Right lung (tissue), 2 donors: ENCODE measurements at regions not wholly inside any gene's neighbourhood (a gene's known extent, or its start where the extent isn't known, plus 50 kb on each side); places are given as distances from the start of the nearest gene placed in this dataset.

Source experiments
- DNase-seq, 2 donors: peaks; one replicate each; pipeline ENCODE4 v3.0.0-alpha.2; 2013

DNA sequence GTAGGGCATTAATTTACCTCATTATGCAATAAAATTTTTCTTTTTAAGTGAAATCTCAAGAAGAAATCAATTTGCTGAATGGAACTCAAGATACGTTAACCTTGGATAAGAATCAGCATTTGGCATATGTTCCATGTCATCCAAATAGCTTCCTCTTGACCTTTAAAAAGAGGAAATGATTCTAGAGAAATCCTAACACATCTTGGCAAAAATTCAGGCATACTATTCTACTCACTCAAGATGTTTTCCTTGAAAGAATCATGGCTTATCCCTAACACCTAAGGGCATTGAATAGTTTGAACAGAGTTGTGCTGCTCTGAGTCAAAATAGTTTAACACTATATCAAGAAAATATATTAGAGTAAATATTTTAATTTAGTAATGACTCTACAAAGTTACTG, 678.0 kb downstream of the EPHA4 start:
- DNase-seq, result no peak

DNA sequence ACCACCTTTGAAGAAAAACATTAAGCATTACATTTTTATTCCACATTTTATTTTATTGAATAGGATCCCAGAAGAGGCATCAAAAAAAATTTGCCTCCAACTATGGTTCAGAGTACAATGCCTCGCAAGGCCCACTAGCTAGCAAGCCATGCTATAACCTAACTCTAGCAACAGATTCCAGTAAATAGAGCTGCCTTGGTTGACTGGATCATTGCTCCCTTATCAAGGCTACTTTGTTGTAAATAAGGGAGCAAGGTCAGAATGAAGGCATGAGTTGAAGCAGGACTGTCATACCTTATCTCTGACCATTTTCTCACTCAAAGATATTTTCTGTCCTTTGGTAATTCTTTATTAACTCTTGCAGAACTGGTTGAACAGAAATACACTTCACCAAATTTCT, 672.6 kb downstream of the EPHA4 start:
- no peak for DNase-seq

DNA sequence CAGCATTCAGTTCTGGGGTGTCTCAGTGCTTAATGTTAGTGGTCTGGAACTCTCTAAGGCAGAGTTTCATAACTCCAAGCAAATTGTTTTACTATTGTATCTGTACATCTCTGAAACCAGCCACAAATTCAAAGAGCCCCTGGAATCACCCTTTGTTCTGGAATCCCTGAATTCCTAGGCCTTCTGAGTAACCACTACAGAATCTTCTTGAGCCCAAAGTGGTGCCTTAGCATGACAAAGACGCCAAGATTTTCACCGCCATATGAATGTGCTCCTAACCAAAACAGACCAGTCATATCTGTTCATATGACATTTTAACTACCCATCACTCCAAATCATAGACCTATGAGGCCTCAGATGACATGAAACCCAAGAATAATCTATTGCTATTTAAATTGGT, 668.1 kb downstream of the EPHA4 start:
- DNase-seq, result no peak

DNA sequence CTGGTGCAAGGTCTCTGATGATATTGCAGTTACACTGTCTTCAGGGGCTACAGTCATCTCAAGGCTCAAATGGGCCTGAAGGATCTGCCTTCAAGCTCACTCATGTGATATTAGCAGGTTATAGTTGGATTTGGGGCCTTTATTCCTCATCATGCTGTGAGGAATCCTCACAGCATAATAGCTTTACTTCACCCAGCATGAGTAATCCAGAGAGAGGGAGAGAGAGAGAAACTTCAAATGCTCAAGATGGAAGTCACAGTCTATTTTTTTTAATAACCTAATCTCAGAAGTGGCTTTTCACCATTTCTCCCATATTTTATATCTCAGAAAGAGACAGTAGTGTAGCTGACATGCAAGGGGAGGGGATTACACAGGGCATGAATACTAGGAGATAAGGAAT, 658.7 kb downstream of the EPHA4 start:
- no peak for DNase-seq

DNA sequence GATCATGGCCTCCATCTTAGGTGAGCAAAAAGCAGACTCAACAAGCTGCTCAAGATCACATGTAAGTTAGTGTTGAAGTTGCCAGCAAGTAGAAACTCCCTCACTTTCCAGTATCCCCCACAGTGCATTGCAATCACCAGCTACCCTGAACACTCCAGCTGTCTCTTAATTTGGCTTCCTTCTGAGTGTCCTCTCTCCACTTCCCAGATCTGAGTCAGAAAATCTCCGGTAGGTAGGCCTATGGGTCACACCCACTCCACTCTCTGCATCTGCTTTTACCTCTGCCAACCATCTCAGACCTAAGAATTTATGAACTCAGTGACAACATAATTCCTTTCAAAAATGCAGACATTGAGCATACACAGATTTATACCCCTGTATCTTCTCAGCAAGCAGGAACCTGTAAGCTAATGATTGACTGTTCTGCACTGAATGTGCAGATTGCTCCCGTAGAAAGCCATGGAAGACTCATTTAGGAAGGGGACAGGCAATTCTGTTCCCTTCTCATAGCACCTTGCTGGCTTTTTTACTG, 656.9 kb downstream of the EPHA4 start:
- DNase-seq, result no peak

DNA sequence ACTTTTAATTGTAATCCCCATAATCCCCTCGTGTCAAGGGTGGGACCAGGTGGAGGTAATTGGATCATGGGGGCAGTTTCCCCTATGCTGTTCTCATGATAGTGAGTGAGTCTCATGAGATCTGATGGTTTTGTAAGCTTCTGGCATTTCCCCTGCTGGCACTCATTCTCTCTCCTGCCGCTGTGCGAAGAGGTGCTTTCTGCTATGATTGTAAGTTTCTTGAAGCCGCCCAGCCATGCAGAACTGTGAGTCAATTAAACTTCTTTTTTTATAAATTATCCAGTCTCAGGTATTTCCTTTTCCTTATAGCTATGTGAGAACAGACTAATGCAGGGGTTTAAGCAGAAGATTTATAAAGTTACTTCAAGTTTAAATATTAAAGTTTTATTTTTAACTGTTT, 655.2 kb downstream of the EPHA4 start:
- DNase-seq, result no peak

DNA sequence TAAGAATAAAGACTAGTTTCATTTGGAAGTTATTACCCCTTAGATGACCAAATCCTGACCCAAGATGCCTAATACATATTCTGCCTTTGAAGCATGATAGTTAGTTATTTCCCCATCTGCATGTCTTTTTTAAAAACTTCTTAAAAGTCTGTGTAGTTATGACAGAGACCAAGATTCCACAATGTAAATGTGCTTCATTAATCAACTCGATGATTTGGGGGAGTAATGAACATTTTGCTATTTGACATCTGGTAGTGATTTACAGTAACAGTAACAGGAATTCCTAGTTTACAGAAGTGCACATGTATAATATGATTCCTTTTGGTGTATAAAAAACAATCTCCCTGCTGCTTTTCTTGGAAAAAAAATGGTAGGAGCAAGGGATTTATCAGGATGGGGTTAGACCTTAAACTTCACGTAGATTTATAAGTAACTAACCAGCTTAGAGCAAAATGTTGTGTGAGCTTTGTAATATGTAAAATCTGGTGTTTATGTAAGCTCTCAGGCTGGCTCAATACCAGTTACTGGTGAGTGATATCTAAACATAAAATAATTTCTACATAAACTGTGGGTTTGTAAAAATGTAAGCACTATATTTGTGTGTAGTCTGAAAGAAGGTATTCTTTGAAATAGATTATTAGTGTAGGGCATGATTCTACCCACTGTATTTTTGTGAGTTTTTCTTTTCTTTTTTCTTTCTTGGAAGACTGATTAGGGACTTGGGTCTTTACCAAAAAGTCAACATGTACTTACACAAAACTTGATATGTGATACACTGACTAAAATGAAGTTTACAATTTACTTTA, 641.6 kb downstream of the EPHA4 start:
- DNase-seq, result peak in 1 of 2 donors; percentile 8

DNA sequence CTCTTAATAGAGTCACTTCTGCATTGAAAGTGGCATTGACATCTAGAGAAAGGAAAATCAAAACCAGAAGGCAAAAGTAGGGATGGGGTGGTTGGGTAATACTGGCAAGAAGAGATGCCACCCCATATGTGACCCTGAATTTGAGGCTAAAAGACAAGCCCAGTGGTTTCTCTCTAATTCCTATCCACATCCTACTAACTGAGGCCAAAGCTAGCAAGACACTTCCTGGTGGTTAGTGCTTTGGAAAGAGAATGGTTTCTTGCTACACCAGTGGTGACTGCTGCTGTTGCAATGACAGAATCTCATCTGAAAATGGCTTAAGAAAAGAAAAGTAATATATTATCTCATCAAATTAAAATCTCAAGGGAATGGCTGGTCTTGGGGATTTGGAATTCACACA, 640.6 kb downstream of the EPHA4 start:
- no peak for DNase-seq

DNA sequence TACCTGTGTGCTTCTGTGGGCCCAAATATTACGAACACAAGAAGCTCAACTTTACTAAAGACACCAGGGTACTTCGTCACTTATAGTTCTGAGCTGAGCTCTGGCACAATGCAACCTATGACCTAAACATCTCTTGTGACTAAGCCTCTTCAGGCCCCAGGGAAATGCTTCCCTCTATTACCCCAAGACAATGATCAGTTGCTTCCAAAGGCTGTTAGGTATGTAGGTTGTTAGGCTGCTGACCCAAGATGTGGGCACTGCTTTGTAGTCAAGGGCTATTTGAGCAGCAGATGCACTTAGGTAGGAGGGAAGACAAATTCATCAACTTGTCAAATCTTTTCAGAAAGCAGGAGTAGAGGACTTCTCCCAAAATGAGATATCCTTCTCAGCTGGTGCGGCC, 640.1 kb downstream of the EPHA4 start:
- DNase-seq, result no peak

DNA sequence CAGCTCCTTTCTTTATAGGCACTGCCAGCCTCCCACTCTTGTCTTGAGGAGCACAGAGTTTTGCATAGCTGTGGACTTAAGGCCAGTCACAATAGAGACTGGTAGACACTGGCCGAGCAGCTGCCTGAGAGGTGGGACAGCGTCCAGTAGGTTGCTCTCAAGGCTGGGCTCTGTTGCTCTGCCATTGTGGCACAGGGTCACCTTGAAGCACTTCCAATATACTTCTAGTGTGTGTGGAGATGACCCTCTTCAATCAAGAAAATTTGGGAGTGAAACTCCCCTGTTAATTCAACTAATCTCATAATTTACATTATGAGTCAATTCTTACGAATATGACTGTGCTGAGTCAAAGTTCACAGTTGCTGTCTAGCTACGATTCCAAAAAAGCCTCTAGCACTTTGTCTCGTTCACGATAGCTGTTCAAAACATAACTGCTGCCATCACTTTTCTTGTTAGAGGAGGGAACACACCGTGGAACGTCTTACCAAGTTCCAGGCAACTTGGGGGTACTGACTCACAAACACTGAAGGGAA, 636.2 kb downstream of the EPHA4 start:
- DNase-seq, result no peak

DNA sequence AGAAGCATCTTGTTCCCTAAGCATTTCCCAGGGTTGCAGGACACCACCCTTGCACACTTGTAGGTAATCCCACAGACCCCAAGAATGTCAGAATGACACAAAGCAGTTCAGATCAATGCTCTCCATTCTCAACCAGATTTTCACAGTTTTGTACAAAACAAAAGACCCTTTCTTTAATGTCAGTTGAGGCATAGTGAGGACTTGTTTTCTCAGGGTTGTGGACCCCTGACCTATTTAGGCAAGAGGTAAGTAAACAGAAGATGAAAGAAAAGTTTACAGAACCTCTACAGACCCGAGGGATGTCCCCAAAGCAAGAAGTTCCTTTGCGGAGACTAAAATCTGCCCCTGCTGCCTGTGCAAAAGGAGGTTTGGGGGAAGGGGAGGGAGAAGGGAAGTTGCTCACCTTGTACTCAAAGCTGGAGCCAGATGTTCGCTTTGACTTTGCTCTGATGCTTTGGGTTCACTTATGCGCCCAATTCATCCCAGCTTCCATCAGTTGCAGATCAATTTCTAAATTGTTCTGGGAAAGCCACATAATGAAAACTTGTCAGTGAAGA, 635.4 kb downstream of the EPHA4 start:
- DNase-seq, result no peak

DNA sequence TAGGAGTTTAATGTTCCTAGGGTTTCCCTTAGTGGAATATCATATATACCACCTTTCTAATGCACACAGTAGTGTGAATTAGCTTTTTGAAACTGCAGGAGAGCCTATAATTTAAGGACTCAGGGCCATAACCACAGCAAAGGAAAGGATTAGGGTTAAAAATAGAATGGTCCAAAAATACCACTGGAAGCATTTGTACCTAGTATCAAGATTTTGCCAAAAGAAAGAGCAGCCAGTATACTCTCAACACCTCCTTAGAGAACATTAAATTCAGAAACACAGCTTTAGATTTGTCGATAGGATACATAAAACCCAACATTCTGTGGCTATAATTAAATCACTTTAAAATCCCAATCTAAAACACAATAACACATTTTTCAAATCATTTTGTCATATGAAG, 634.9 kb downstream of the EPHA4 start:
- DNase-seq, result no peak

DNA sequence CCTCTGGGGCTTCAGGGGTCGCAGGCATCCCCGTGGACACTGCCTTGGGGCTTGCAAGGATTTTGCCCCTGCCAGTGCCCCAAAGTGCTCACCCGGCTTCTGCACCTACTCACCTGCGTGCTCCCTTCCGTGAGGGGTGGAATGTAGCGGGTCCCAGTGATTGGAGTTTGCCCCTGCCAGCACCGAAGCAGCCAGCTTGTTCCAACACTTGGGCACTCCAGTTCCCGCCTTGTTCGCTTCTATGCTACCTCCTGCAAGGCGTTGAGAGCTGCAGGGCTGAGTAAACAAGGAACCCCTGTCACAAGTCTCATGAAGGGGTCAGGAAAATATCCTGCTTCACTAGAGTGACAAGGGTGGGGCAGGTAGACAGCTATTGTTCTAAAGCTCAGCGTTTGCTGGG, 631.5 kb downstream of the EPHA4 start:
- DNase-seq, result no peak

DNA sequence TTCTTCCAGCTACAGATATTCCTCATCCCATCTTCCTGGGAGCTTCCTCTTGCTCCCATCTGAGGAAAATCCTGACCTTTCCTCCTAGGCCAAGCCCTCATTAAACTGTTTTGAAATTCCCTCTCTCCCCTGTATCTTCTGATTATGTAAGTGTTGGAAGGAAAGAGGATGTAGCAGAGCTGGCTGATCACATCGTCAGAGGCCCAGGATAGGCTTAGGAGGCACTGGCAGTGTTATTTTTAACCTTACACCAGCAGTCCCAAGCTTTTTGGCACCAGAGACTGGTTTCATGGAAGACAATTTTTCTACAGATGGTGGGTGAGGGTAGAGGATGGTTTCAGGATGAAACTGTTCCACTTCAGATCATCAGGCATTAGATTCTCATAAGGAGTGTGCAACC, 630.4 kb downstream of the EPHA4 start:
- DNase-seq, result no peak

DNA sequence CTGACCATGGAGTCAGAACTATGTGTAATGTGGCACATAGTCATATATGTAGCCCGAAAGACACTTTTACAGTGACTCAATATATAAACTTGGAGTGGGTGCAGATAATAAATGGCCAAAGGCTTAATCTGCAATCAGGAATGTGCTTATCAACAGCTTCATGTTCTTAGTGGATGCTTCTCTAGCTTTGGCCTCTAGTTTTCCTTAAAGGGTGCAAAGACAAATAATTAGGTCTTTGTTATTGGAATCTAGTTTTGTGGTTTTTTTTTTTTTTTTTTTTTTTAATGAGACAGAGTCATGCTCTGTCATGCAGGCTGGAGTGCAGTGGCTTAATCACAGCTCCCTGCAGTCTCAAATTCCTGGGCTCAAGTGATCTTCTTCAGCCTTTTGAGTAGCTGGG, 625.6 kb downstream of the EPHA4 start:
- no peak for DNase-seq

DNA sequence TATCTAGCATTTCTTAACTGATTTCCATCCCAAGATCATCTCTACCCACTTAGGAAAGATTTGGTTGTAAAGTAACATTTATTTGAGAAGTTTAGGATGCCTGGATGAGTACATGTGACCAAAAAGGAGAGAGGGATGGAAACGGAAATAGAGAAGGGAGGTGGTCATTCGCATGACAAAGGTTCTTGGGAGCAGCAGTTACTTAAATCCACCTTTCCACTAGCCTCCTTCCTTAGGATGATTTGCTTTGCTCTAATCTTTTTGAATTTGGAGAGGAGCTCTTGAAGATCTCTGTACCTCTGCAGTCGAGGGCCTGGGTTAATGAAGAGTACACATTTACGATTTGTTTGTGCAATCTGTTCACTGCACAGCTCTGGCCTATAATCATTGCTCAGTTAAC, 623.5 kb downstream of the EPHA4 start:
- DNase-seq, result no peak

DNA sequence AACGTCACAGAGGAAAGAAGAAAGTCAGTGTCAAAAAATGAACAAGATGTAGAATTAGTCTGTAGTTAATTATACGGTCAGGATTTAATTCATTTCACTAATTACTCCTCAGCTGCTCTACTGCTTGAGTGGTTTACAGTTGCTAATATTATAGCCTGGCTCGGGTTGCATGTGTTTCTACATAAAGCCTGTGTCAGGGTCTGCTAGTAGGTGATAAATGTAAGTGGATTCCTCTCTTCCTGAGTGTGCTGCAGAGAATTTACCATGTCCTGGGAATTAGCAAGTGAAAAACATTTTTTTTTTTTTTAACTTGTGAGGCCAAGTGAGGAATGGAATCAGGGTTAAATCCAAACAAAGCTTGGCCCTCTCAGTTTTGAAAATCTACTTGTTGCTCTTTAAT, 622.6 kb downstream of the EPHA4 start:
- DNase-seq, result no peak

DNA sequence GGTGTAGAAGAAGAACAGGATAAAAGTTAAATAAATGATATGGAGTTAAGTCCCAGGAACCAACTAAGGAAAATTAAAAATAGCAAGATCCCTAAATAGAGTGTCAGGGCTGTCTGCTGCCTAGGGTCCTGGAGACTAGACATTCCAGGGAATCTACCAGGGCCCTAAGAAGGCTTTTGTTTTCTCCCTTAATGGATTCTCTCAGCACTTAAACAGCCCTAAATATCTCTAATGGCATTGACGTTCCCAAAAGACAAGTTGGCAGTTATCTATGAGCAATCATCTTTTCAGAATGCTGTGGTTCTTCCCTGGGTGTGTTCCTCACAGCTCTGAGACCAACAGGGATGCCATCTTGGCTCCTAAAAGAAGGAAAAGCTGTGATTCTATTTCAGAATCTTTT, 616.3 kb downstream of the EPHA4 start:
- no peak for DNase-seq

DNA sequence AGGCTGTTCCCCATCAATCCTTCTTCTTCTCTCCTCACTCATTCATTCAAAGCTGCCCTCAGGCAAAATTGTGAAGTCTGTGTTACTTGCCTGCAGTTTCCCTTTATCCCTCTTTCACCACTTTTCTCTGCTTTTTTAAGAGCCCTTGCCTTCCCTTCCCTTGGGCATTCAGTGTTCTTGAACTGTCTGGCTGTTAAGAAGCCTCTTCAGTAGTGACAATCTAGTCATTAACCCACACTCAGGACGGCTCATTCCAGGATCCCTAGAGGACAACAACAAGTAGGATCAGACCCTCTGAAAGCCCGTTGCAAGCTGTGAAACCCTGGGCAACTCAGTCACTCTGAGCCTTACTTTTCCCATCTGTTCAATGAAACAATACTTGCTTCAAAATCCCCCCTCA, 615.7 kb downstream of the EPHA4 start:
- no peak for DNase-seq

DNA sequence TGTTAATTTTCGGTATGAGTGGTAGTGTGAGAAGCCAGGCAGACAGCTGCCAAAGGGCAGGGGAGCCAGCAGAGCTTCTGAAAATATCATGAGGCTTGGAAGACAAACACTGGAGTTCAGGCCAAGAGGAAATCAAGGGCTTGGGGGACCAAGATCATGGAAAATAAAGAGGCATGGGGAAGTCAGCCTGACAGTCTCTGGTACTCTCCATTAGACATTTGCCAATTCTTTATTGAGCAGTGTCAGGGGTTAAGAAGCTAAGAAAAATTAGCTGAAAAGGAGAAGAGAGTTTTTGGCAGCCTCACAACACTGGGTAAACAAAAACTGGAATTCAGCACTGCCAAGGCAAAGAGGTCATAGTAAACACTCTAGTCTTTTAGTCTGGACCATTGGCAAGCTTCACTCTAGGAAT, 612.7 kb downstream of the EPHA4 start:
- DNase-seq, result peak; percentile 87 to 91

DNA sequence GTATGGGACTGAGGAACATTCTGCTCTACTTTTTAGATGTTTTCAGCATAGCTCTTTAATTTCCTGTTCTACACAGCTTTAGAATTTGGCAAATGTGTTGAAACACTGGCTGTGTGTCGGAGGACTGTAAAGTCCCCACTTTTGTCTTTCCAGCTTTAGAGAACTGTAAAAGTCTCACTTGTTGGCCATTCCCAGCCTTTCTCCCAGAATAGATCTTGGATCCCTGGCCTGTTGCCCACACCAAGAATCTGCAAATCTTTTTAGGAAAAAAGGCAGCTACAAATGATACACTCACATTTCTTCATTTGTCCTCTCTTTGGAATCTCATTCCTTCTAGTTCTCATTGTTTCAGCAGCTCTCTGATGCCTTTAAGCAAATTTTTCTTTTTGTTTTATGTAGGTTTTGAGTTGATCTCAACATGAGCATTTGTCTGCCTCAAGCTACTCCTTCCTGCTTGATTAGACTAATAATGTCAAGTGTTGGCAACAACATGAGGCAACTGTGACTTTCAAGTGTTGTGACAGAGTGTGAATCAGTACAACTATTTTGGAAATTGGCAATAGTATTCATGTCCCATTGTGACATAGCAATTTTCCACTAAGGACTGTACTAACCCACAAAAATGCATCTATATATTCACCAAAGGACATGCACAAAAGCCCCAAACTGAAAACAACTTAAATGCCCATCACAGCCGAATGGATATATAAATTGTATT, 610.8 kb downstream of the EPHA4 start:
- no peak for DNase-seq

DNA sequence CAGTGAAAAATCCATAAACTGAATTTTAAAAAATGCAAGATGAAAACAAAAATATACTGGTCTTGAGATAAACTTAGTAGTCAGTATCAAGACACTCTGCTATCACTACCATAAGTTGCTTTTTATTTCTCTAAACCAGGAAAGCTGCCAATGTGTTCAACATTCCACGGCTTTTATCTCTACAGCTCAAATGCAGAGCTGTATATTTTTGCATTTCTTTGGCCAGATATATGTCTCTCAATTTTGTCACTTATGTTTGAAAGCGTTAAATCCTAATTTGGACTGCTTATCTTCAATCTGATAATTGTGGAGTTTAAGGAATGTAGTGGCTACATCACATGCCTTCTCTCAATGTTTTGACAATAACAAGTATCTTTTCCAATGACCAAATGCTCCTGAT, 609.5 kb downstream of the EPHA4 start:
- DNase-seq, result peak; percentile 26 to 42

DNA sequence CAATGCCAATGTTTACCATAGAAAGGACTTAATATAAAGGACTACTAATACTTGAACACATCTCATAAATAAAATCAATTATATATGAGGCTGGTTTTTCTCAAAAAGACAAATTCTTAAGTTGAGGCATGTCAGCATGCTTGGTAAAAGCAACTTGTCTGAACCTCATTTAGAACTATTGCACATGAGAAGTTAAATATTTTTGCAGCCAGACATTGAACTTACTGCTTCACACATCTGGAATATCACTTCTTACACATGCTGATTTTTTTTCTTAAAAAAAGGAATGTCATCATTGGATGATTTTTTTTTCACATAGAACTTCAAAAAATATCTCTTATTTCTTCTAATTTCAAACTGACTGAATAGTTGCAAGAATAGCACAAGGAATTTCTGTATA, 609.0 kb downstream of the EPHA4 start:
- DNase-seq, result no peak
